ENCODE measurements at regions not wholly inside any gene's neighbourhood (a gene's known extent, or its start where the extent isn't known, plus 50 kb on each side); places are given as distances from the start of the nearest gene placed in this dataset.

DNA sequence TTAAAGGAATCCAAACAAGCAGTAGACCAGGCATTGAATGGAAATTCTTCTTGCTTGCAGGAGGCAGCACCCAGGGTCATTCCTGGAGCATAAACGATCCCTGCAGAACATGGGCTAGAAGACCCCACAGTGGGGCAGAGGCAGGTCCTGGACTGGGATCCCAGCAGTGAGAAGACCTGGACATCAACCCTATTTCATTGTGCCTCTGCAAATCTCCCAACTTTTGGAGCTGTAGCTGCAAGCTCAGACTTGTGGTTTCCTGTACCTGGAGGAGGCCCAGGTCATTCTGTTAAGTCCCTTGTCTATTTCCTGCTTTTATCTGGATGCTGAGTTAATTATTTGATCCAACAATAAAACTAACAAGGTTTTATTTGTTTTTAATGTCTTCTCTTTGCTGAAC, 61.7 kb downstream of the CALM1 start:
- no peaks in the 10 kb centered on the region for H3K9me1 ChIP-seq (replicated peaks; ENCODE audit: control insufficient read depth, extremely low read depth, insufficient read depth, low read length)
- CTCF ChIA-PET = interaction anchor here (3.8 kb wide), 1 partner anchor 59 kb away, joined by 13 read pairs; no protein-coding TSS in a partner anchor
- FAIRE-seq = no peak

More for the DNA sequence above, 61.7 kb downstream of the CALM1 start:
- intact Hi-C loops (cut with micrococcal nuclease) = no loop called here
- no peaks in the 10 kb centered on the region for H4K20me1 ChIP-seq (replicated peaks; ENCODE audit: control insufficient read depth, extremely low read depth, insufficient read depth, low read length)
- peaks cover 0 to 7% of the 10 kb centered on the region in 2 experiments for H3K27me3 ChIP-seq (ENCODE audit: control insufficient read depth in 2 of 2, insufficient read depth in 2 of 2, low read length in 2 of 2)
- H2AFZ ChIP-seq (ENCODE audit: low read depth, low read length) = no peak overlapping the region
- TF ChIP-seq, protein P1, sequence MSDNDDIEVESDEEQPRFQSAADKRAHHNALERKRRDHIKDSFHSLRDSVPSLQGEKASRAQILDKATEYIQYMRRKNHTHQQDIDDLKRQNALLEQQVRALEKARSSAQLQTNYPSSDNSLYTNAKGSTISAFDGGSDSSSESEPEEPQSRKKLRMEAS (IDR thresholded peaks at IDR 0.05; ENCODE audit: insufficient read depth, insufficient read length) = no peak
- TF ChIP-seq, protein P2, sequence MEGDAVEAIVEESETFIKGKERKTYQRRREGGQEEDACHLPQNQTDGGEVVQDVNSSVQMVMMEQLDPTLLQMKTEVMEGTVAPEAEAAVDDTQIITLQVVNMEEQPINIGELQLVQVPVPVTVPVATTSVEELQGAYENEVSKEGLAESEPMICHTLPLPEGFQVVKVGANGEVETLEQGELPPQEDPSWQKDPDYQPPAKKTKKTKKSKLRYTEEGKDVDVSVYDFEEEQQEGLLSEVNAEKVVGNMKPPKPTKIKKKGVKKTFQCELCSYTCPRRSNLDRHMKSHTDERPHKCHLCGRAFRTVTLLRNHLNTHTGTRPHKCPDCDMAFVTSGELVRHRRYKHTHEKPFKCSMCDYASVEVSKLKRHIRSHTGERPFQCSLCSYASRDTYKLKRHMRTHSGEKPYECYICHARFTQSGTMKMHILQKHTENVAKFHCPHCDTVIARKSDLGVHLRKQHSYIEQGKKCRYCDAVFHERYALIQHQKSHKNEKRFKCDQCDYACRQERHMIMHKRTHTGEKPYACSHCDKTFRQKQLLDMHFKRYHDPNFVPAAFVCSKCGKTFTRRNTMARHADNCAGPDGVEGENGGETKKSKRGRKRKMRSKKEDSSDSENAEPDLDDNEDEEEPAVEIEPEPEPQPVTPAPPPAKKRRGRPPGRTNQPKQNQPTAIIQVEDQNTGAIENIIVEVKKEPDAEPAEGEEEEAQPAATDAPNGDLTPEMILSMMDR (IDR thresholded peaks at IDR 0.05; ENCODE audit: extremely low read depth in 1 of 2, insufficient read depth in 1 of 2, low read depth in 1 of 2, low read length in 2 of 2) = no peak
- no peak for TF ChIP-seq GATA2 (IDR thresholded peaks at IDR 0.05; ENCODE audit: insufficient read depth, insufficient read length, low read depth, low read length)
- TF ChIP-seq POLR2AphosphoS5 (IDR thresholded peaks at IDR 0.05; ENCODE audit: insufficient read depth, low read depth, low read length) = no peak
- no peak for TF ChIP-seq EZH2 (IDR thresholded peaks at IDR 0.05; ENCODE audit: borderline replicate concordance, low read depth, low read length, severe bottlenecking)
- no peak for TF ChIP-seq FOS (IDR thresholded peaks at IDR 0.05; ENCODE audit: borderline replicate concordance, insufficient read depth, low read length)
- TF ChIP-seq JUN (IDR thresholded peaks at IDR 0.05; ENCODE audit: borderline replicate concordance, insufficient read depth, insufficient read length, low read depth) = no peak
- no peak for TF ChIP-seq POLR2A (IDR thresholded peaks at IDR 0.05; ENCODE audit: low read depth, low read length)
- no peak for TF ChIP-seq MYC (IDR thresholded peaks at IDR 0.05; ENCODE audit: low read depth, low read length)
- H3K4me2 ChIP-seq (ENCODE audit: insufficient read depth, low read length) = no peak overlapping the region
- no peaks in the 10 kb centered on the region for H3K9me3 ChIP-seq (replicated peaks; ENCODE audit: control insufficient read depth, insufficient read depth, low read length)
- BruUV-seq (replicated peaks) = no TSS peak
- H3K4me3 ChIP-seq (replicated peaks in 1 of 3; ENCODE audit: insufficient read depth in 1 of 3, low read depth in 1 of 3, low read length in 3 of 3) = no peak overlapping the region
- H3K9ac ChIP-seq (replicated peaks; ENCODE audit: extremely low read depth, insufficient read depth, low read length) = no peak overlapping the region
- peaks cover 3% of the 10 kb centered on the region for H3K4me1 ChIP-seq (ENCODE audit: control insufficient read depth, extremely low read depth, insufficient read depth, low read length)
- DNase-seq (ENCODE audit: low read depth, low spot score) = no peak
- H3K36me3 ChIP-seq (ENCODE audit: control insufficient read depth in 2 of 2, extremely low read depth in 1 of 2, insufficient read depth in 2 of 2, low read length in 2 of 2) = no peaks in the 10 kb centered on the region
- no peaks in the 10 kb centered on the region for H3K79me2 ChIP-seq (ENCODE audit: control insufficient read depth, insufficient read depth, low read length)
- POLR2A ChIA-PET = no interaction called here
- dilution Hi-C loops (cut with MboI; ENCODE audit: extremely low pct_ligation_motif_present, low sequenced_read_pairs) = no loop called here
- H3K27ac ChIP-seq (ENCODE audit: insufficient read depth, low read depth, low read length) = no peak overlapping the region

Measured in endothelial cell of umbilical vein (primary cell).